Stimulated activated CD4-positive, alpha-beta T cell treated with anti-CD3 and anti-CD28 coated beads, Interleukin-4, amount 100 ng/mL, for 24 hours (primary cell): ENCODE measurements at regions not wholly inside any gene's neighbourhood (a gene's known extent, or its start where the extent isn't known, plus 50 kb on each side); places are given as distances from the start of the nearest gene placed in this dataset.

ENCODE experiments used
- DNase-seq: peaks from one replicate; pipeline ENCODE4 v3.0.0-alpha.2; 2020

GRCh38 chrX:5057786-5058185 is 1170.9 kb downstream of the NLGN4X start:
- DNase-seq: no peak

GRCh38 chrX:5054852-5055251 is 1173.8 kb downstream of the NLGN4X start:
- DNase-seq: no peak

- DNase-seq: no peak
Measured at GRCh38 chrX:5051831-5052491, 1176.7 kb downstream of the NLGN4X start.

- no peak for DNase-seq
Measured at GRCh38 chrX:5042563-5042962, 1186.1 kb downstream of the NLGN4X start.

- DNase-seq: no peak
Measured at GRCh38 chrX:5031792-5032191, 1196.9 kb downstream of the NLGN4X start.

- no peak for DNase-seq
Measured at GRCh38 chrX:5015451-5015850, 1213.2 kb downstream of the NLGN4X start.

- DNase-seq: no peak
Measured at GRCh38 chrX:4994855-4995254, 1233.8 kb downstream of the NLGN4X start.

GRCh38 chrX:4978613-4979012 is 1250.1 kb downstream of the NLGN4X start:
- DNase-seq: no peak

GRCh38 chrX:4971646-4972045 is 1257.0 kb downstream of the NLGN4X start:
- no peak for DNase-seq

GRCh38 chrX:4964112-4964511 is 1250.7 kb upstream of the PRKX start:
- no peak for DNase-seq

- no peak for DNase-seq
Measured at GRCh38 chrX:4963432-4963831, 1250.0 kb upstream of the PRKX start.

GRCh38 chrX:4944767-4945166 is 1231.3 kb upstream of the PRKX start:
- no peak for DNase-seq

GRCh38 chrX:4936315-4936714 is 1222.9 kb upstream of the PRKX start:
- no peak for DNase-seq

GRCh38 chrX:4935846-4936245 is 1222.4 kb upstream of the PRKX start:
- DNase-seq: no peak

- no peak for DNase-seq
Measured at GRCh38 chrX:4935401-4935800, 1222.0 kb upstream of the PRKX start.

GRCh38 chrX:4932790-4933189 is 1219.3 kb upstream of the PRKX start:
- DNase-seq: no peak

- no peak for DNase-seq
Measured at GRCh38 chrX:4930426-4930825, 1217.0 kb upstream of the PRKX start.

GRCh38 chrX:4925911-4926310 is 1212.5 kb upstream of the PRKX start:
- no peak for DNase-seq

GRCh38 chrX:4909348-4909747 is 1195.9 kb upstream of the PRKX start:
- no peak for DNase-seq

GRCh38 chrX:4905576-4905975 is 1192.1 kb upstream of the PRKX start:
- no peak for DNase-seq

GRCh38 chrX:4881277-4881676 is 1167.8 kb upstream of the PRKX start:
- DNase-seq: no peak

- no peak for DNase-seq
Measured at GRCh38 chrX:4878640-4879039, 1165.2 kb upstream of the PRKX start.

GRCh38 chrX:4876268-4876667 is 1162.8 kb upstream of the PRKX start:
- DNase-seq: no peak

- no peak for DNase-seq
Measured at GRCh38 chrX:4851534-4851933, 1138.1 kb upstream of the PRKX start.

GRCh38 chrX:4850312-4850711 is 1136.9 kb upstream of the PRKX start:
- no peak for DNase-seq

GRCh38 chrX:4844376-4844775 is 1130.9 kb upstream of the PRKX start:
- no peak for DNase-seq
